GM19025 (cell line): ENCODE measurements at regions not wholly inside any gene's neighbourhood (a gene's known extent, or its start where the extent isn't known, plus 50 kb on each side); places are given as distances from the start of the nearest gene placed in this dataset.
"Not testable (repeated sequence)": the region's sequence is repeated elsewhere in the genome, so short reads cannot be mapped to it uniquely, and the experiment has no call there.

ENCODE experiments used
- ATAC-seq: cut with Tn5 transposase; IDR thresholded peaks from one replicate; pipeline ENCODE4 v1.9.1; 2021; ENCODE audit warnings: mild to moderate bottlenecking, low read depth, moderate library complexity; ENCODE audit not compliant: unreplicated experiment

GRCh38 chr1:66424530-66424929 lies 109.4 kb upstream of the SGIP1 start:
- not testable (repeated sequence) for ATAC-seq

DNA sequence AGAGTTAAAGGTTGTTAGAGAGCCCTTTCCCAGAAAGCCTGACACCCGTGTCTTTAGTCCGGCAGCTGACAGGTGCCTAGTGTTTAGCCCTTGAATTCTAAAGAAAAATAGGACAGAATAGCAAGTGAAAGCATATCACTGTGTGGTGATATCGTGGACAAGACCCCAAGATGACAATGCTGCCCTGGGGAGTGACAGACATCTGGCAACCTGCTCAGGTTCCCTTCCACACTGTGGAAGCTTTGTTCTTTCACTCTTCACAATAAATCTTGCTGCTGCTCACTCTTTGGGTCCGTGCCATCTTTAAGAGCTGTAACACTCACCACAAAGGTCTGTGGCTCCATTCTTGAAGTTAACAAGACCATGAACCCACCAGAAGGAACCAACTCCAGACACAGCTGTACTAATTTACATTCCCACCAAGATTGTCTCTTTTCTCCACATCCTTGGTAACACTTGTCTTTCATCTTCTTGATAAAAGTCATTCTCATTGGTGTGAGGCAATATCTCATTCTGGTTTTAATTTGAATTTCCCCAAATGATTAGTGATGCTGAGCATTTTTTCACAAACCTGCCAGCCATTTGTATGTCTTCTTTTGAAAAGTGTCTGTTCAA lies 107.6 kb upstream of the SGIP1 start:
- no peak for ATAC-seq

GRCh38 chr1:66430815-66431214 lies 103.1 kb upstream of the SGIP1 start:
- ATAC-seq, result not testable (repeated sequence)

- ATAC-seq, result no peak
These were observed 102.0 kb upstream of the SGIP1 start for GRCh38 chr1:66431999-66432398.

DNA sequence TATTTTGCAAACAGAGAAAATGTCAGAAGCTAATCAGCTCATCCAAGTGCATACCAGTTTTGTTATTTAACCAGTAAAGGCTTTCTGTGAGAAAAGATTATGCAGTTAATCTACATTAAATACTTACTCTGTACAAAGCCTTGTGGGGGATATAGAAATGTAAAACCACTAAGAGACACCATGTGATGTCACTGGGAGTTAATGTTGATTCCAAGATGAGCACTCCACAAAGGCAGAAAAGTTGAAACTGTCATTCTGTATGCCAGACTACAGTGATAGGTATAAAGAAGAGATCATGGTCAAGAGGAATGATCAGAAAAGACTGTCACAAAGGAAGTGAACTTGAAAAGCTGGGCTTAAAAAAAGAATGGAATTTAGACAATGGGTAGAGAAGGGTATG lies 100.3 kb upstream of the SGIP1 start:
- ATAC-seq, result no peak

DNA sequence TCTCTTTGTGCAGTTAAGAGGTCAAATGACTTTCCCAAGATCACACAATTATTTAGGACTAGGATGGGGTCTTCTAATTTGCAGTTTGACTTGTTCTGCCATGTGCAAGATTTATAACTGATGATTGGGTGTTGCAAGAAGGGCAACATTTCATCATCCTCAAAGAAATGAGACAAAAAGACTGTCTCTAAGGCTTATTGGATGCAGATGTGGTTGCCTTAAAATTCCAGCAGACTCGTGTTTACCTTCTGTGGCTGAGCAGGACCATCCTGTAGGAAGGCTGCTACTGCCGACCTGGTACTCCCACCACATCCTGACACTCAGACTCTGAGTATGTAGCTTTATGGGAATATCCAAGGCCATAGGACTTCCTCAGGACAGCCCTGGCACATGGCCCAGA lies 99.9 kb upstream of the SGIP1 start:
- ATAC-seq, result no peak

DNA sequence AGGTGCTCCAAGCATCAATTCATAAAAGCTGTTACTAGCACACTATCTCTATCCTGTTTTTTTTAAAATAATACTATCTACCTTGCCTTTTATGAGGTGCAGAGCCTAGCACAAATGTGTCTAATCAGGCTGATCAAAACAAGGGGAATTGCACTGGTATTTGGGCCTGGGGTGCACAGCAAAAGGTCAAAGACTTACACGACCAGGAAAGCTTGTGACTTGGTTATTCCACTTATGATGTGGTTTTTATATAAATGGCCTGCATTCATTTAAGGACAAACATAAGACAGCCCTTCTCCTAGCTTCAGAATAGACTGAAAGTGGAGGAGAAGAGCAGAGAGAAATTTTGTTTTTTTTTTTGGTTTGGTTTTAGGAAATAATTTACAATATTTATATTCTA lies 98.4 kb upstream of the SGIP1 start:
- ATAC-seq, result no peak

DNA sequence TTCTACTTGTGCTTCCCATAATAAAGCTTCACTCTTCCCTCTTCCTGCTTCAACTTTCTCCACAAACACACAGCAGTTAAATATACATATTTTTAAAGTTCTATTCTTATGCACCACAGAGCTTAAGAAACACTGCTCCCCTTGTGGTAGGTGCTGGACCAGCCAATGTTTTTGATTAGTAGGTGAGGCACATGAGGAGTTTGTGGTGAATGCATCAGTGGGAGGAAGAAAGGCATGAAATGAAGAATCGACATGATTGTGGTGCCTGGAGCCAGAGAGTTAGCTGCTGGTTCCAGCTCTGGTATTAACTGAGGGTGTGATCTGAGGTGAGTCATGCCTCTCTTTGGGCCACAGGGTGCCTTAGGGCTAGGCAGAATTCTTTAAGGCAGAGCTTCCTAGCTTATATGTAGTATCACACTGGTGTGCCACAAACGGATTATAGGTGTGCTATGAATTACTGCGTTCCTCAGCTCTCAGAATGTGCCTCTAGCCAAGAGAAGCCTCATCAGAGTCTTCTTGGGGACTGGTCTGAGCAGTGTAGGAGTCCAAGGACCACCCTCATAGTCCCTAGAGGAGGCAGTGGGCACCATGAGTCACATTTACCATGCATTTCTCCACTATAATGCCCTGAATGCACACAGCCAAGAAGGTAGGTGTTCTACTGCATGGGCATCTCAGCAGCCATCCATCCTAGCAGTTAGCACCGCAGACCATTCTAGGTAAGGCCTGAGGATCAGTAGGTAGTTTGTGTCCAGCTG lies 97.4 kb upstream of the SGIP1 start:
- ATAC-seq, result peak; percentile 65

- ATAC-seq, result no peak
These were observed 96.9 kb upstream of the SGIP1 start for GRCh38 chr1:66437136-66437401.

DNA sequence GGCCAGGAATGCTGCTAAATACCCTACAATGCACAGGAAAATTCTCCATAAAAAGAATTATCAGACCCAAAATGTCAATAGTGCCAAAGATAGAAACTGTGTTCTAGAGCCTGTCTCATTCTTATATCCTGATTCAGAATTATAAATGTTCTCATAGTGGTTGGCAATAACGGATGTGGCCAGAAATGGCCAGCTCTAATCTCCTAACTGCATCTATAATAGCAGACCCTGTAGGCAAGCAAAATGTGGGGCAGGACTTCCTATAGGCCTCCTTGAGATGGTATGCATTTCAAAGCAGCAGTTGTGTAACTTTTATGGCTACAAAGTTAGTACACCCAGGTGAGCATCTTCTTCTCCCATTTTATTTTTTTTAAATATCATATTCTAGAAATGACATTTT lies 95.9 kb upstream of the SGIP1 start:
- ATAC-seq, result no peak

- ATAC-seq, result no peak
These were observed 95.5 kb upstream of the SGIP1 start for GRCh38 chr1:66438501-66438900.

DNA sequence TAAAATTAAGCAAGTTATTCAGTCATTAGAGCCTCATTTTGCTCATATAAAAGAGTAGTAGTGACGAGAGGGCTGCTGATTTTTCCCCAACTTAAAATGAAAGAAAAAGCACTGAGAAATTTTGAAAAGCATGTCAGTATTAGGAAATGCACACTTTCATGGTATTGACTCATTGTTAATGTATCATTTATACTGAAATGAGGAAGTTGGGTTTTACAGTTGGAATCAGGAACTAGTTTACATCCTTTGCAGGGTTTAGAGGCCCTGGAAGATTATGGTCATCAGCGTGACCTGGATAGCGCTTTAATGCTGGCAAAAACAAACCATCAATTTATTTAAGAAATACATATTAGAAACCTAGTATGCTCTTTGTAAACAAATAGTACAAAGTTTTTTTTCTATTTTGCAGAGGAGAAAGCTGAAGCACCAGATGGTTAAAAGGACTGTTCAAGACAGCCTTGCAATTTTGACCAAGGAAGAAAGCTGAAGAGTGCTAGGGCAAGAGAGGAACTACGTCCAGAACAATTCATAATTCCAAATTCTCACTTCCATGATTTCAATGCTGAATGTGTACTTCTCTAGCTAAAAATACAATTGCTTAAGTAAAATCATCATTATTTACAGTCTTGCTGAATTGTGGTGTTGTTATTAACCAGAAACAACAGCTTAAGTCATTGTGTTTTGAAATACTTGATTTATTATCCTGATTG lies 94.8 kb upstream of the SGIP1 start:
- peak; percentile 60 for ATAC-seq

DNA sequence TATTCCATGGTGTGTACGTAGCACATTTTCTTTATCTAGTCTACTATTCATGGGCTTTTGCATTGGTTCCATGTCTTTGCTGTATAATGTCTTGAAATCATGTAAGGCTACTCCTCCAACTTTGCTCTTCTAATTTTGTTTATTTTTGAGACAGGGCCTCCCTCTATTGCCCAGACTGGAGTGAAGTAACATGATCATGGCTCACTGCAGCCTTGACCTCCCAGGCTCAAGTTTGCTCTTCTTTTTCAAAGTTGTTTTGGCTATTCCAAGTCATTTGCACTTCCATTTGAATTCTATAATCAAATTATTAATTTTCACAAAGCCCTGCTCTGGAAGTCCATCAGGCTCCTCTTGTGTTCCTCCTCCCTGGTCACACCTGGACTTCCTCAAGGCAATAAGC lies 90.2 kb upstream of the SGIP1 start:
- no peak for ATAC-seq

DNA sequence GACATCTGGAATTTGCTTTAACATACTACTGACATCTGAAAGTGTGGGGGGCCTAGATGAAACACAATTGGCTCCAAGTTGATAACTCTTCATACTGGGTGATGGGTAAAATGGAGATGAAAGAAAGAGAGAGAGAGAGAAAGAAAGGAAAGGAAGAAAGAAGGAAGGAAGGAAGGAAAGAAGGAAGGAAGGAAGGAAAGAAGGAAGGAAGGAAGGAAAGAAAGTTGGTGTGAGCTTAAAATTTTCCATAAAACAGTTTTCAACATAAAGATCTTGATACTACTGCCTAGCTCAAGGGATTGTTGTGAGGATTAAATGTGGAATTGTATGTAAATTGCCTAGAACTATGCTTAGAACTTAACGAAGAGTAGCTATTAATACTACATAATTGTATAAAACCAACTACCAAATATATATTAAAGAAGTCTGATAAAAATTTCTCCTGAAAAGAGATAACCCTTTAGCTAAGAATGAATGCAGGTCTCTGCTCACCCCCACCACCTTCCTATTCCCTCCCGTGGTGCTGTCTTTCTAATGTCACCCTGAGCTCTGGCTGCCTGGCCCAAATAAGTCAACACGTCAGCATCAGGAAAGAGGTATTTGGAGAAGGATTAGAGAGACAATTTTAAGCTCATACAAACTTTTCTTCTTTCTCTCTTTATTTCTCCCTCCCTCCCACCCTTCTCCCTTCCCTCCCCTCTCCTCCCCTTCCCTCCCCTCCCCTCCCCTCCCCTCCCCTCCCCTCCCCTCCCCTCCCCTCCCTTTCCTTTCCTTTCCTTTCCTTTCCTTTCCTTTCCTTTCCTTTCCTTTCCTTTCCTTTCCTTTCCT lies 89.3 kb upstream of the SGIP1 start:
- ATAC-seq, result no peak

- ATAC-seq, result peak; percentile 78
These were observed 88.3 kb upstream of the SGIP1 start for GRCh38 chr1:66445492-66446181.

GRCh38 chr1:66446261-66447001 lies 87.5 kb upstream of the SGIP1 start:
- peak; percentile 33 for ATAC-seq

DNA sequence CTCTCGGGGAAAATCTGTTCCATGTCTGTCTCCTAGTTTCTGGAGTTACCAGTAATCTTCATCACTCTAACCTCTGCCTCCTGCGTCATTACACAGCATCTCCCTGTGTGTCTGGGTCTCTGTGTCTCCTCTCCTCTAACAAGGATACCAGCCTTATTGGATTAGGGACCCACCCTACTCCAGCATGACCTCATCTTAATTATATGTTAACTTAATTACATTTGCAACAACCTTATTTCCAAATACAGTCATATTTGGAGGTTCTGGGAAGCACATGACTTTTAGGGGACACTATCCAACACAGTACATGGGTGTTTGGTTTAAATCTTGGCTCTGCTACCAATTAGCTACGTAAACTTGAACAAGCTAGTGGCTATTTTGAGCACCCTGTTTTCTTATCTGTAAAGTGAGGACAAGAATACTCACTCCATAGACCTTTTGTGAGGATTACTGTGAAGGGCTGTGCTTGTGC lies 83.9 kb upstream of the SGIP1 start:
- ATAC-seq, result no peak

DNA sequence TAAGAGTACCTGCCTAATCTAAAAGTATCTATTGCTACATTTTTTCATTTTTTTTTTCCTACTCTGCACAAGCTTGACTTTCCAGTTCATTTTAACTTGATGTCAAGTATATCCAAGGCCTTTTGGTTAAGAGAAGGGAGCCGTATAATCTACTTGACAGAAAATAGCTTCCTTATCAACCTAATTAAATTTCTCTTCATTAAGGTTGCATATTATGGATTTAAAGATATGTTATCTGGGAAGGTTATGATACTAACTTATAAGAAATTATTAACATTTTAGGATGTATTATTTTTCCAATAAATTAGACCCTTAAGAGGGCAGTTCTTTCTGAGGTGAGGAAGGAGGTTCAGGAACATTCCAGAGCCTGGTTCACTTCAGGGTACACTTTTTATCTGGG lies 83.1 kb upstream of the SGIP1 start:
- no peak for ATAC-seq

- no peak for ATAC-seq
These were observed 81.8 kb upstream of the SGIP1 start for GRCh38 chr1:66452162-66452561.

DNA sequence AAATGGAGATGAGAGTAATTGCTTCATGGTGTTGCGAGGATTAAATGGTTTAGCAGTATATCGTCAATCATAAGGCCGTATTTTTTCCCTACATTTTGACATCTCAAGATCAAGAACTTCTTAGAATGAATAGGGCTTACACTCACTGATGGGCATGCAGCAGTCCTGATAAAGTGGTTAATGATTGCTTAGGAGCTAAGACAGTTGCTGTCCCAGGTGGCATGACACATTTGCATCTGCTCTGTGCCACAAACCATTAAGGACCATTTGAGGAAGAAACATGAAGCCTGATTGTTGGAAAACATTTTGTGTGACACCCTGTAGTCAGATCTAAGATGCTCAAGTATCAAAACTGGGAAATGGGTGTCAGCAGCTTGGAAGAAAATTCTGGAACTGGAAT lies 81.0 kb upstream of the SGIP1 start:
- peak; percentile 90 for ATAC-seq
